A673 (cell line): ENCODE measurements at regions not wholly inside any gene's neighbourhood (a gene's known extent, or its start where the extent isn't known, plus 50 kb on each side); places are given as distances from the start of the nearest gene placed in this dataset.

Experiments used
- EZH2 ChIP-seq: fragments of 200-600 bp; sonication (generic); IDR thresholded peaks from 2 replicates; pipeline ENCODE4 v1.6.1; 2017; ENCODE audit warnings: borderline replicate concordance, low read depth, mild to moderate bottlenecking, mixed read lengths, antibody characterized with exemption, low read length; ENCODE audit not compliant: poor library complexity, severe bottlenecking
- TF ChIP-seq, protein P1 (sequence below): fragments of 300-800, 200-600 bp; sonication (generic); conservative IDR thresholded peaks from 2 replicates; pipeline ENCODE4 v1.5.1; 2017; ENCODE audit warnings: low read depth, mild to moderate bottlenecking, antibody characterized with exemption, low read length, moderate library complexity, mixed read lengths

DNA sequence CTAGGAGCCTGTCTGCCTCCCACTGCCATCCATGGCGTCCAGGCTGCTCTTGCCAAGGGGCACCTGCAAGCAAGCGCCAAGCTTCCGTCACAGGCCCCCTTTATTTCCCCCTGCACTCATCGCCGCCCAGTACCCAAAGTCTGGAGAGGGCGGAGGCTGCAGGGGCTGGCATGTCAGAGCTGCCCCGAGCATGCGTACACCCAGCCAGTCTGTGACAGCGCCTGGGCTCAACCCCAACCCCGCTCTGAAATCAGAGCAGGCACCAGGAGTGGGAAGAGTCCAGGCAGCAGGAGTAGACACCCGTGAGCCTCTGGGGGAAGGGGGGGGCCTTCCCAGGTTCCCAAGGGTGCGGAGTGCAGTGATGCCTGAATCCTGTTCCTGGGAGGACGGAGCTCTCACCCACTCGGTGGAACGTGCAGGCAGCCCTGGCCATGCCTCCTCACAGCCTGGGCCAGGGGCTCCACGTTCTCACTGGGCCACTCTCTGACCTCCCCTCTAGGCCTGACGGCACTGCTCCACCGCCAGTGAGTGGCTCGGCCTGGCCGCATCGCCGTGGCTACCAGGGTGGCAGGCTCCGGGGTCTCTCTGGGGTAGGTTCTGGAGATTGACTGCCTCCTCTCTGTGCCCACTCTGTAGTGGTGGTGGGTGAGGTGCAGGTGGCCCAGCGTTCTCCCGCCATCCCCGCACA is 469.0 kb downstream of the CDH9 start:
- TF ChIP-seq, protein P1, sequence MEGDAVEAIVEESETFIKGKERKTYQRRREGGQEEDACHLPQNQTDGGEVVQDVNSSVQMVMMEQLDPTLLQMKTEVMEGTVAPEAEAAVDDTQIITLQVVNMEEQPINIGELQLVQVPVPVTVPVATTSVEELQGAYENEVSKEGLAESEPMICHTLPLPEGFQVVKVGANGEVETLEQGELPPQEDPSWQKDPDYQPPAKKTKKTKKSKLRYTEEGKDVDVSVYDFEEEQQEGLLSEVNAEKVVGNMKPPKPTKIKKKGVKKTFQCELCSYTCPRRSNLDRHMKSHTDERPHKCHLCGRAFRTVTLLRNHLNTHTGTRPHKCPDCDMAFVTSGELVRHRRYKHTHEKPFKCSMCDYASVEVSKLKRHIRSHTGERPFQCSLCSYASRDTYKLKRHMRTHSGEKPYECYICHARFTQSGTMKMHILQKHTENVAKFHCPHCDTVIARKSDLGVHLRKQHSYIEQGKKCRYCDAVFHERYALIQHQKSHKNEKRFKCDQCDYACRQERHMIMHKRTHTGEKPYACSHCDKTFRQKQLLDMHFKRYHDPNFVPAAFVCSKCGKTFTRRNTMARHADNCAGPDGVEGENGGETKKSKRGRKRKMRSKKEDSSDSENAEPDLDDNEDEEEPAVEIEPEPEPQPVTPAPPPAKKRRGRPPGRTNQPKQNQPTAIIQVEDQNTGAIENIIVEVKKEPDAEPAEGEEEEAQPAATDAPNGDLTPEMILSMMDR: no peak
- no peak for TF ChIP-seq EZH2
